Body of pancreas (tissue), 4 donors: ENCODE measurements at regions not wholly inside any gene's neighbourhood (a gene's known extent, or its start where the extent isn't known, plus 50 kb on each side); places are given as distances from the start of the nearest gene placed in this dataset.

Experiments
- POLR2A ChIP-seq, 3 donors: fragments of 450-650 bp; IDR thresholded peaks; one replicate each; pipeline ENCODE4 v1.6.1; 2016; ENCODE audit warnings: antibody characterized with exemption in 3 of 3, mild to moderate bottlenecking in 2 of 3
- TF ChIP-seq, protein P1 (sequence below), 7 experiments: fragments of 450-650 bp in 4 of 7; fragments of 200-600 bp in 3 of 7; sonication (generic) in 3 of 7; IDR thresholded peaks; one replicate each; pipeline ENCODE4 v1.5.1; 2016 to 2019; ENCODE audit warnings: antibody characterized with exemption in 7 of 7

DNA sequence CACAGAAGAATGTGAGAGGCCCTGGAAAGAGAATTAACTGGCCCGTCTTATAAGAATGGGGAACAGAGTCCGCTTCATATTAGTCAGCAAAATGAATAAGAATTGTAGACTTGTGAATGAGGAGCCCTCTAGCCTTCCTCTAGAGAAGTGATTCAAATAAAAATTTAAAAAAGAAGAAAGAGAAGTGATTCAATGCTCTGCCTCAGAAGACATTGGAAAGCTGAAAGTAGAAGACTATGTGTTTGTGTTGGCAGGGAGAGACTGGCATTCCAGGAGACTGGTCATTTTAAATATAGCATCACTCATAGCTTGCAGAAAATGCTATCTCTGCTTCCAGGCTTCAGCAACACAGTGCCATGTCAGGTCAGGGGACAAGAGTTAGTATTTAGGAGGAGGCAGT, 190.6 kb upstream of the HS3ST3A1 start:
- TF ChIP-seq, protein P1, sequence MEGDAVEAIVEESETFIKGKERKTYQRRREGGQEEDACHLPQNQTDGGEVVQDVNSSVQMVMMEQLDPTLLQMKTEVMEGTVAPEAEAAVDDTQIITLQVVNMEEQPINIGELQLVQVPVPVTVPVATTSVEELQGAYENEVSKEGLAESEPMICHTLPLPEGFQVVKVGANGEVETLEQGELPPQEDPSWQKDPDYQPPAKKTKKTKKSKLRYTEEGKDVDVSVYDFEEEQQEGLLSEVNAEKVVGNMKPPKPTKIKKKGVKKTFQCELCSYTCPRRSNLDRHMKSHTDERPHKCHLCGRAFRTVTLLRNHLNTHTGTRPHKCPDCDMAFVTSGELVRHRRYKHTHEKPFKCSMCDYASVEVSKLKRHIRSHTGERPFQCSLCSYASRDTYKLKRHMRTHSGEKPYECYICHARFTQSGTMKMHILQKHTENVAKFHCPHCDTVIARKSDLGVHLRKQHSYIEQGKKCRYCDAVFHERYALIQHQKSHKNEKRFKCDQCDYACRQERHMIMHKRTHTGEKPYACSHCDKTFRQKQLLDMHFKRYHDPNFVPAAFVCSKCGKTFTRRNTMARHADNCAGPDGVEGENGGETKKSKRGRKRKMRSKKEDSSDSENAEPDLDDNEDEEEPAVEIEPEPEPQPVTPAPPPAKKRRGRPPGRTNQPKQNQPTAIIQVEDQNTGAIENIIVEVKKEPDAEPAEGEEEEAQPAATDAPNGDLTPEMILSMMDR (IDR thresholded peaks at IDR 0.05) = no peak
- TF ChIP-seq POLR2A (IDR thresholded peaks at IDR 0.05) = no peak
